ENCODE measurements at regions not wholly inside any gene's neighbourhood (a gene's known extent, or its start where the extent isn't known, plus 50 kb on each side); places are given as distances from the start of the nearest gene placed in this dataset.

DNA sequence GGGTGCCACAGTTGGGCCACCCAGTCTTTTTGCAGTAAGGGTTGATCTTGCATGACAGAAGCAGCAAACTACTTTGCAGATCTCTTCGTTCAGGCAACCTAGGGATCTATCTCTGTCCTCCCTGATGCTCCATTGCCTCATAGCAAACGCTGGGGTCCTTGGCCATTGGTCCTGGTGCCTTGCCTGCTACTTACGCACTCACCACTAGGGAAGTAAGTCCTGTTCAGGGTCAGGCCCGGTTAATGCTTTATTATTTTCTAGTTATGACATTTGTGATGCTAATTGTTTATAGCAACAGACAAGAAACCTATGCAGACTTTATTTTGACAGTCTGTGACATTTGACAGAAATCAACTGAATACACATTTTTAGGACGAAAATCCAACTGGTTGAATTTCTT lies 326.5 kb upstream of the FMN2 start:
- no peak for TF ChIP-seq POLR2A (IDR thresholded peaks at IDR 0.05)
- TF ChIP-seq, protein P1, sequence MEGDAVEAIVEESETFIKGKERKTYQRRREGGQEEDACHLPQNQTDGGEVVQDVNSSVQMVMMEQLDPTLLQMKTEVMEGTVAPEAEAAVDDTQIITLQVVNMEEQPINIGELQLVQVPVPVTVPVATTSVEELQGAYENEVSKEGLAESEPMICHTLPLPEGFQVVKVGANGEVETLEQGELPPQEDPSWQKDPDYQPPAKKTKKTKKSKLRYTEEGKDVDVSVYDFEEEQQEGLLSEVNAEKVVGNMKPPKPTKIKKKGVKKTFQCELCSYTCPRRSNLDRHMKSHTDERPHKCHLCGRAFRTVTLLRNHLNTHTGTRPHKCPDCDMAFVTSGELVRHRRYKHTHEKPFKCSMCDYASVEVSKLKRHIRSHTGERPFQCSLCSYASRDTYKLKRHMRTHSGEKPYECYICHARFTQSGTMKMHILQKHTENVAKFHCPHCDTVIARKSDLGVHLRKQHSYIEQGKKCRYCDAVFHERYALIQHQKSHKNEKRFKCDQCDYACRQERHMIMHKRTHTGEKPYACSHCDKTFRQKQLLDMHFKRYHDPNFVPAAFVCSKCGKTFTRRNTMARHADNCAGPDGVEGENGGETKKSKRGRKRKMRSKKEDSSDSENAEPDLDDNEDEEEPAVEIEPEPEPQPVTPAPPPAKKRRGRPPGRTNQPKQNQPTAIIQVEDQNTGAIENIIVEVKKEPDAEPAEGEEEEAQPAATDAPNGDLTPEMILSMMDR (IDR thresholded peaks at IDR 0.05 in 4 of 5, conservative IDR thresholded peaks at IDR 0.05 in 1 of 5): no peak
- Histone ChIP-seq H3K9me3 (no peaks in the 10 kb centered on the region), H3K27ac (no peak overlapping the region), H3K27me3 (no peaks in the 10 kb centered on the region), H3K4me3 (no peak overlapping the region), H3K36me3 (no peaks in the 10 kb centered on the region), H3K4me1 (no peaks in the 10 kb centered on the region)
- in situ Hi-C loops (cut with MboI; ENCODE audit: low sequenced_read_pairs in 4 of 4) (no loop called here), intact Hi-C loops (cut with DNase I; ENCODE audit: low total_unique reads) (no loop called here)
- no peak for DNase-seq
- no peak for ATAC-seq

DNA sequence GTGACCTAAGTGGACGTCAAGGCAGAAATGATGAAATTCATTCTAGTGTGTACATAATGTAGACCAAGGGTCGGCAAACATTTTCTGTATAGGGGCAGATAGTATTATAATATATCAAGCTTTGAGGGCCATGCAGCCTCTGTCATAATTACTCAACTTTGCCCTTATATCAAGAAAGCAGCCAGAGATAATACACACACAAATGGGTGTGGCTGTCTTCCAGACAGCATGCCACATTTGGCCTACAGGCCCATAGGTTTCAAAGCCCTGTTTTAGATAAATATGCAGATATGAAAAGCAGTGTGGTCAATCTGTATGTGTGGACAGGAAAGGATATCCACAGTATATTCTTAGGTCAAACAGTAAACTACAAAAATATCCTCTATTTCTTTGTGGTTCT lies 320.1 kb upstream of the FMN2 start:
- H3K36me3 ChIP-seq: no peaks in the 10 kb centered on the region
- no peaks in the 10 kb centered on the region for H3K4me1 ChIP-seq
- no peak overlapping the region for H3K27ac ChIP-seq
- TF ChIP-seq, protein P1 (IDR thresholded peaks at IDR 0.05 in 4 of 5, conservative IDR thresholded peaks at IDR 0.05 in 1 of 5): no peak
- no peak for TF ChIP-seq POLR2A (IDR thresholded peaks at IDR 0.05)
- ATAC-seq: no peak
- H3K27me3 ChIP-seq: no peaks in the 10 kb centered on the region
- intact Hi-C loops (cut with DNase I; ENCODE audit: low total_unique reads) (no loop called here), in situ Hi-C loops (cut with MboI; ENCODE audit: low sequenced_read_pairs in 4 of 4) (no loop called here)
- H3K9me3 ChIP-seq: no peaks in the 10 kb centered on the region
- DNase-seq: no peak
- H3K4me3 ChIP-seq: no peak overlapping the region

DNA sequence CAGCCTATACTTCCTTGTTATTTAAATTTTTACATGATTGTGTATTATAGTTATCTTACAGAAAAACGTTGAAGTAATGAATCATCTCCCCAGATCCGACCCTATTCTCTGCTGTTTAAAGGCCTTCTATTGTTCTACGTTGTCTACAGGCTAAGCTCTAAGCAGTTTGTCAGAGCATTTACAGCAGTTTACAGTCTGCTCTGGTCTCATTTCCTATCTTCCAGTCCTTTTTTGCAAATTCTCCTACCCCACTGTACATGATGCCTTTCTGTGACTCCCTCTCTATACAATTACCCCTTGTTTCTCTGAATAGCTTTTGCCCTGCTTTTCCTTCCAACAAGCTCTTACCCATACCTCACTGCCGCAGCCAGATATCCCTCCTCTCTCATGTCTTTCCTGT lies 319.2 kb upstream of the FMN2 start:
- H3K4me1 ChIP-seq: no peaks in the 10 kb centered on the region
- DNase-seq (no peak), ATAC-seq (no peak)
- H3K27me3 ChIP-seq: no peaks in the 10 kb centered on the region
- TF ChIP-seq, protein P1 (IDR thresholded peaks at IDR 0.05 in 4 of 5, conservative IDR thresholded peaks at IDR 0.05 in 1 of 5): no peak
- no peak for TF ChIP-seq POLR2A (IDR thresholded peaks at IDR 0.05)
- no peak overlapping the region for H3K27ac ChIP-seq
- H3K4me3 ChIP-seq: no peak overlapping the region
- in situ Hi-C loops (cut with MboI; ENCODE audit: low sequenced_read_pairs in 4 of 4) (no loop called here), intact Hi-C loops (cut with DNase I; ENCODE audit: low total_unique reads) (no loop called here)
- H3K9me3 ChIP-seq: no peaks in the 10 kb centered on the region
- no peaks in the 10 kb centered on the region for H3K36me3 ChIP-seq

DNA sequence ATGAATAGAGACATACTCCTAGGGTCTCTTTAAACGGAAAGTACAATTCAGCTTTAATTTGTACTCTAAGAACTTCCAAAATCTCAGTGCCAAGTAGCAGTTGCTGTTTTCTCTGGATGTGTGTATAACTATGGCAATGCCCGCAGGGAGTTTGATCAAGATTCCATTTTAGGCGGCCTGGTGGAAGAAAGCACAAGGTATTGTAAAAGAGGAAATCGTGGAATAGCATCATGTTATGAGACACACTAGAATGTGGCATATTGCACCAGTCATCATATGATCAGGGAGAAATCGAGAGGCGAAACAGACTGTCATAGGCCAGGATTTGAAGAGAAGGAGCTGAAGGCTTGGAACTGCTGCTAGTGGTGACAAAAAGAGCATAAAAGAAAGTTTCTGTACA lies 316.2 kb upstream of the FMN2 start:
- TF ChIP-seq, protein P1 (IDR thresholded peaks at IDR 0.05 in 4 of 5, conservative IDR thresholded peaks at IDR 0.05 in 1 of 5): no peak
- TF ChIP-seq POLR2A (IDR thresholded peaks at IDR 0.05): no peak
- no peak for DNase-seq
- intact Hi-C loops (cut with DNase I; ENCODE audit: low total_unique reads) (no loop called here), in situ Hi-C loops (cut with MboI; ENCODE audit: low sequenced_read_pairs in 4 of 4) (no loop called here)
- no peak overlapping the region for H3K4me3 ChIP-seq
- no peaks in the 10 kb centered on the region for H3K4me1 ChIP-seq
- H3K27me3 ChIP-seq: no peaks in the 10 kb centered on the region
- no peak overlapping the region for H3K27ac ChIP-seq
- H3K36me3 ChIP-seq: no peaks in the 10 kb centered on the region
- no peak for ATAC-seq
- no peaks in the 10 kb centered on the region for H3K9me3 ChIP-seq

DNA sequence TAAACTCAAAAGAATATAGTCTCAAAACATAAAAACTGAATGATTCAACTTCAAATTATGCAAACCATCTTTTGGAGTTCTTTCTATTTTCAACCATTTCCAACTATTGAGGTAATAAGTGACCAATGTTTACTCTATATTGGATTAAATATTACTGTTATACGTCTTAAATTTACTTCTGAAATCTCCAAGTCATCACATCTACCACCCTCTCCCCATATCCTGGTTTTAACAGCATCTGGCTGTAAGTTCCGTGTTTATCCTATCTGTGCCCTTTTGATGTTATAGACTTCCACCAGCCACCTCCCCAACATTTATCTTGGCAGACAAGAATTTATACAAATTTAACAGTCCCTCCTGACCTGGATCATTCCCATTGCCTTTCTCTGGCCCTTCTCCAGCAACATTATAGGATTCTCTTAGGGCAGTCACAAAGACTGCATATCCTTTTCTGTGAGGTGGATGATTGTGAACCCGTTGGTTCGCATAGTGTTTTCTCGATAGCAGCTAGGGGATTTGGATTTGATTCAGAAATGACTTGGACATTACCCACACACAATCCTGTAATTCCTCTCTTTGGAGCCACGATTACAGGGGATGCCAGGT lies 313.4 kb upstream of the FMN2 start:
- H3K27ac ChIP-seq: no peak overlapping the region
- no peaks in the 10 kb centered on the region for H3K9me3 ChIP-seq
- TF ChIP-seq, protein P1 (IDR thresholded peaks at IDR 0.05 in 4 of 5, conservative IDR thresholded peaks at IDR 0.05 in 1 of 5): no peak
- TF ChIP-seq POLR2A (IDR thresholded peaks at IDR 0.05): no peak
- in situ Hi-C loops (cut with MboI; ENCODE audit: low sequenced_read_pairs in 4 of 4) (no loop called here), intact Hi-C loops (cut with DNase I; ENCODE audit: low total_unique reads) (no loop called here)
- H3K4me1 ChIP-seq: no peaks in the 10 kb centered on the region
- DNase-seq (no peak), ATAC-seq (no peak)
- H3K27me3 ChIP-seq: no peaks in the 10 kb centered on the region
- no peaks in the 10 kb centered on the region for H3K36me3 ChIP-seq
- no peak overlapping the region for H3K4me3 ChIP-seq

Data from gastrocnemius medialis (tissue), 4 donors.